ENCODE measurements at regions not wholly inside any gene's neighbourhood (a gene's known extent, or its start where the extent isn't known, plus 50 kb on each side); places are given as distances from the start of the nearest gene placed in this dataset.

DNA sequence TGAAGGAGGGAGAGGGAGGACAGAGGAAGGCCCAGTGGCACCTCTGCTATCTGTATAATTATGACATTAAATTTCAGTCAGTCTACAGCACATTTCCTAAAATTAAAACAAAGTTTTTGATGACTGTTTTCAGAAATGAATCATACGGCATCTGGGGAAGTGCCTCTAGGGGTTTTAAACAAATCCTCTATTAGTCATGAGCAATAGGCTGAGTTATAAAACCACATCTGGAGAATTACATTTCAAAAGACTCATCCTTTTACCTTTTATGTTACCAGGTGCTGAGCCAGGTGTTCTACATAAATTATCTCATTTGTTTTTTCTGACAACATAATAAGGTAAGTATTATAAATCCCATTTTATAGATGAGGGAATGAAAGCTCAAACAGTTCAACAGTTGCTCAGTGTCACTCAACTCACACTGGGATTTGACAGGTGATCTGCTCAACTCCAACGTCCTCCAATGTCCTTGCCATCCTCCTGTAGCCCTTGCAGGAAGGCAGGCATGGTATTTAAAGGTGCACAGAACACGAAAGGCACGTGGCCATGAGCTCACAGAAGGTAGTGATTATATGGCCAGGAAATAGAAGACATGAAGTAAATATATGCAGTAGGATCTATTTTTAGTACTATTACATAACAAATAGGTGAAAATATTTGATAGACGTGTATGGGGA, 184.2 kb upstream of the MAN1A1 start:
- Mint-ChIP-seq H3K27me3 (peaks cover 3 to 4% of the 10 kb centered on the region in 2 donors), H3K9me3 (no peaks in the 10 kb centered on the region), H3K4me1 (ENCODE audit: low read depth in 2 of 2) (peaks cover 0 to 9% of the 10 kb centered on the region in 2 donors), H3K4me3 (no peak overlapping the region), H3K36me3 (no peaks in the 10 kb centered on the region), H3K27ac (no peak overlapping the region)
- no peak for DNase-seq (ENCODE audit: low spot score)
- peak in 1 of 2 donors; percentile 72 for ATAC-seq

DNA sequence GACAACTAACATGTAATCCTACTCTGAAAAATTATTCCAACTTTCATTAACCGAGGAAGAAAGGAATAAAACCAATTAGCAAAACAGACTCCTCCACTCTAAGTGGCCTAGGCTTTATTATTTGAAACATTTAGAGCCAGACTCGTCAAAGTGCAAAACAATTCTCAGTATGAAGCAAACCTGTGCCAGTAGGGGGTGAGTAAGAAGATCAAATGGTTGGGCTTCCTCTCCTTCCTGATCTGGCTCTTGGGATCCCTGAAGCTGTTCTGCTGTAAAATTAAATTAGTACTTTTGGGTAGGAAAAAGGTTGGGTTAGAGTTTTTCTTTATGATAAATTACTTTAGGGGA, 177.6 kb upstream of the MAN1A1 start:
- Mint-ChIP-seq H3K27ac (no peak overlapping the region), H3K27me3 (peaks cover 7 to 11% of the 10 kb centered on the region in 2 donors), H3K9me3 (no peaks in the 10 kb centered on the region), H3K4me3 (no peak overlapping the region), H3K36me3 (no peaks in the 10 kb centered on the region), H3K4me1 (ENCODE audit: low read depth in 2 of 2) (no peaks in the 10 kb centered on the region)
- ATAC-seq (no peak), DNase-seq (ENCODE audit: low spot score) (no peak)

DNA sequence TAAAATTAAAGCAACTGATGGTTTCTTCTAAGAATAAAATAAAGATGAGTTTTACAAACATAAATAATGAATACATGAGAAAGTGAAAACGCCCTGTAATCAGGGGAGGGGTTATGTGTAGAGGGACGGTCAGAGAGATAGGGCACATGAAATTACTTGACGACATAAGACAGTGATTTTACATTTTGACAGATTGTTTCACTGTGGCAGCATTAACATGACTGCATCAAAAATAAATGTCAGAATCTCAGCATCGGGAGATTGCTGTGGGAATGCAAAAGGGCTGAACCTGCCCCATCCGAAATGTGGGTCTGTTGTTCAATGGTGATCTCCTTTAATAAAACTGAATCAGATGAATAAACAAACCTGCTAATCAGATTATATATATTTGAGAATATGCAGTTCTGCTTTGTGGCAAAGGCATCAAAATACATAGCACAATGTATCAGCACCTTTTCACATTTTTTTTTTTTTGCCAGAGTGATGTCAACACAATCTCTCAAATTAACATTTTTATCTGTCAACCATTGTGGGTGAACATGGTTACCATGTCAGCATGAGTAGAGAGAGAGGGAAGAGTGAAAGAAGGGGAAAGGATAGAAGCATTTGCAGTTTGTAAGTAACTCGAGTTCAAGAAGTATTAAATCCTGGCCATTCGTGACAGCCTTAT, 177.1 kb upstream of the MAN1A1 start:
- DNase-seq (ENCODE audit: low spot score) = no peak

DNA sequence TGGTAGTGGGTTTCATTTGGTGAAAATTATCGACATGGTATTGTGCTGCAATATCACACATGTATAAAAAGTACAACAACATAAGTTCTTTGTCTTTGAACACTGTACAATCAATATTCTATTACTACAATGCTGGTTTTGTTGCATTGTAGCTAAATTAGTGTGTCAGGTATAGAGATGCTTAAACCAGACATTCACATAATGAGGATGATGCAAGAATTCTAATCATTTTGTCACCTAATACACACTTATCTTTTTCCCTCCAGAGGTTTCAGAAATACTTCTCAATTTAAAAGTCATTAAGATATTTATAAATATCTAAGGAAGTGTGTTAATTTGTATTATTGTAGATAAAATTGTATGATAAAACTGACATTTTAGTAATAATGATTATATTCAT, 174.8 kb upstream of the MAN1A1 start:
- Mint-ChIP-seq H3K27me3 (peaks cover 7 to 10% of the 10 kb centered on the region in 2 donors), H3K4me3 (no peak overlapping the region), H3K4me1 (ENCODE audit: low read depth in 2 of 2) (no peaks in the 10 kb centered on the region), H3K36me3 (no peaks in the 10 kb centered on the region), H3K27ac (no peak overlapping the region), H3K9me3 (no peaks in the 10 kb centered on the region)
- ATAC-seq = no peak
- no peak for DNase-seq (ENCODE audit: low spot score)

More for the DNA sequence above, 177.1 kb upstream of the MAN1A1 start:
- H3K36me3 Mint-ChIP-seq = no peaks in the 10 kb centered on the region
- no peak overlapping the region for H3K4me3 Mint-ChIP-seq
- peaks cover 7 to 11% of the 10 kb centered on the region in 2 donors for H3K27me3 Mint-ChIP-seq
- no peak for ATAC-seq
- no peaks in the 10 kb centered on the region for H3K9me3 Mint-ChIP-seq
- H3K4me1 Mint-ChIP-seq (ENCODE audit: low read depth in 2 of 2) = no peaks in the 10 kb centered on the region
- H3K27ac Mint-ChIP-seq = no peak overlapping the region

DNA sequence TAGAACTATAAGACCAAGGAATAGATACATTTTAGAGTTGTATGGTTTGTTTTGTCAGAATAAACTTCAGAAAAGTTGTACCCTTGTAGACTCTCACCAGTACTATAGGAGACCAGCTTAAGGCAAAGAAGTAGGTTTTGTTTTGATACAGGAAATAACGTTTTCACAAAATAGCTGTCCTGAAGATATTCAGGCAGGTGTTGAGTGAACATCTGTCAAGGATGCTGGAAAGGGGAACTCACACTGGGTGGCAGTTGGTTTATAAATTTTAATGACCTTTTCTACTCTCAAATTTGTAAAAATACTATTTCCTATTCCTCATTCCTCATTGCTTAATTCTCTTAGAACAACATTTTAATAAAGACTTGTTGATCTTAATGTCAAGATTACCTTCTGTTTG, 174.0 kb upstream of the MAN1A1 start:
- DNase-seq (ENCODE audit: low spot score) (no peak), ATAC-seq (no peak)
- Mint-ChIP-seq H3K9me3 (no peaks in the 10 kb centered on the region), H3K4me1 (ENCODE audit: low read depth in 2 of 2) (no peaks in the 10 kb centered on the region), H3K27me3 (peaks cover 6 to 7% of the 10 kb centered on the region in 2 donors), H3K4me3 (no peak overlapping the region), H3K27ac (no peak overlapping the region), H3K36me3 (no peaks in the 10 kb centered on the region)

DNA sequence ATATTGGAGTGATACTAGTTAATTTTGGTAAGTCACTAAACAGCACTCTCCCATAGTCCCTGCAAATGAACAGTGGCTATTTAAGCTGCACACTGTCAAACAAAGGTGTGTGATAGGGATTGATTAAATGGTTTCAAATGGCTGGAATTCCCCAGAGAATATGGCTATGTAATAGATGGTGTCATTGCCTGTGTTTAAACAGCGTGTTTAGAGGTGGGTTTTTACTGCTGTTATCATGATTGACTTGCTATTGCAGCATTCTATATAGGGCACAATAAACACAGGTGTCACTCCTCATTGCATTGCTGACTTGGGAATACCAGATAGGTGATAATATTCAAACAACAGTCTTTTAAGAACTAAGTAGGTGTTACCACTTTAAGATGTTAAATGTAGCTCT, 171.7 kb upstream of the MAN1A1 start:
- ATAC-seq (no peak), DNase-seq (ENCODE audit: low spot score) (no peak)
- no peaks in the 10 kb centered on the region for H3K9me3 Mint-ChIP-seq
- peaks cover 9 to 10% of the 10 kb centered on the region in 2 donors for H3K27me3 Mint-ChIP-seq
- no peaks in the 10 kb centered on the region for H3K4me1 Mint-ChIP-seq (ENCODE audit: low read depth in 2 of 2)
- H3K4me3 Mint-ChIP-seq = no peak overlapping the region
- H3K36me3 Mint-ChIP-seq = no peaks in the 10 kb centered on the region
- no peak overlapping the region for H3K27ac Mint-ChIP-seq

DNA sequence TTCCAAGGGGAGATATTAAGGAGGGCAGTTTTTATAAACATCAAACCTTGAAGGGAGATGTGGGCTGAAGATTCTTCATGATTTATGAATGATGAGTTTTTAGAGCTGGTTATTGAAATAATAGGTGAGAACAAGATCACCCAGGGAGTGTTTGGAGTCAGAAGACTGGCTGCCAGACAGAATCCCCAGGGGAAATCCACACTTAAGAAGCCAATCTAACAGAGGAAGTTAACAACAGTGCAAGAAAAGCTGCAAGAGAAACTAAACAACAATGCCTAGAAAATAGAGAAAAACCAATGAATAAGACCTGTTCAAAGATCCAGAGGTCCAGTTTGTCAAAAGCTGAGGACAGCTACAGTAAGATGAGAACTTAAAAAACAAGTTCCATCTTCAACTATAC, 167.9 kb upstream of the MAN1A1 start:
- Mint-ChIP-seq H3K27ac (no peak overlapping the region), H3K36me3 (no peaks in the 10 kb centered on the region), H3K27me3 (peaks cover 6 to 10% of the 10 kb centered on the region in 2 donors), H3K4me1 (ENCODE audit: low read depth in 2 of 2) (no peaks in the 10 kb centered on the region), H3K9me3 (no peaks in the 10 kb centered on the region), H3K4me3 (no peak overlapping the region)
- no peak for ATAC-seq
- DNase-seq (ENCODE audit: low spot score) = no peak

DNA sequence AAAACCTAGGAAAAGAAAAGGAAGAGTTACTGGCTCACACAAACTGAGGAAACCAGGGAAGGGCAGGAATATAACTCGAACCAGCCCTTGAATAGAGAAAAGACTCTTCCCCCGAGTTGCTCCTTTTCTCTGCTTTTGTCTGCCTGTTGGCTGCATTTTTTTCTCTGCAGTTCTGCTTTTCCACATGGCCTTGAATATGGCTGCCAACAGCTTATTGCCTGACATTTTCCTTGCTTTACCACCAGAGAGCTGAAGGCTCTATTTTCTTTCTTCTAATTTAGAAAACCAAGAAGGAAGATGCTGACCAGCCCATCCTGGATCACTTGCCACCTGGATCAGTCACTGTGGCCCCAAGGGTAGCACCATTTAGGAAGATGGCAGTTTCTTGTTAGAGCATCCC, 164.8 kb upstream of the MAN1A1 start:
- no peaks in the 10 kb centered on the region for H3K4me1 Mint-ChIP-seq (ENCODE audit: low read depth in 2 of 2)
- peaks cover 6 to 10% of the 10 kb centered on the region in 2 donors for H3K27me3 Mint-ChIP-seq
- H3K36me3 Mint-ChIP-seq = no peaks in the 10 kb centered on the region
- no peaks in the 10 kb centered on the region for H3K9me3 Mint-ChIP-seq
- DNase-seq (ENCODE audit: low spot score) (no peak), ATAC-seq (no peak)
- no peak overlapping the region for H3K4me3 Mint-ChIP-seq
- H3K27ac Mint-ChIP-seq = no peak overlapping the region

DNA sequence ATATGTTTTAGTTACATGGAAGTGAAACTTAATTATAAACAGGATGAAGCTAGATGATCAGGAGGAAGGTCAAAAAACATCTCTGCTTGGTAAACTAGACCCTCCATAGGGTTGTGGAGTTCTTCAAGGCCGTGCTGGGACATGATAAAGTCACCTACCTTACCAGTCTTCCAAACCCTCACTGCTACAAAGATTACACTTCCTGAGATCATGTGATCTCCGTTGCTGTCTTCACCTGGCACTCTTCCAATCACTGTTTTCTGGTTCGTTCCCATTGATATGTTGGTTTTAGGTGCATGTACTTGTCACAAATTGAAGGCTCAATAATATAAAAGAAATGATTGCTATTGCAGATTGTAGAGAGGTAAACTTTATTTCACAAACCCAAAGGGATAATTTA, 161.5 kb upstream of the MAN1A1 start:
- Mint-ChIP-seq H3K27ac (no peak overlapping the region), H3K4me1 (ENCODE audit: low read depth in 2 of 2) (no peaks in the 10 kb centered on the region), H3K9me3 (no peaks in the 10 kb centered on the region), H3K27me3 (no peaks in the 10 kb centered on the region), H3K36me3 (no peaks in the 10 kb centered on the region), H3K4me3 (no peak overlapping the region)
- DNase-seq (ENCODE audit: low spot score) (no peak), ATAC-seq (no peak)

DNA sequence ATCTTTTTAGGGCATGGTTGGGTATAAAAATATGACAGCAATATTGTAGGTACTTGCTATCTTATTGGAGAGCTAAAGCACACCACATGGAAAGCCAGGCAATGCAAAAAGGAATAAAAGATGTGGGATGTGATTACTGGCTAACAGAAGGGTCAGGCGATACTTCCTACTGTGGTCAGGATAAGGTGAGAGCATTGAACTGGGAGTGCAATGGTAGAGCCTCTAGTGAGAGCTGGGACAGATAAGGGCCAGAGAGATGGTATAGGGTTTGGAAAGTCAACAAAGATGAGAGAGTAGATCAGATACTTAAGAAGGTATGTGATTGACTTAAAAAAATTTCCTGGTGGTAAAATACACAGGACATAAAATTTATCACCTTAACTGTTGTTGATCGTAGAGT, 160.7 kb upstream of the MAN1A1 start:
- no peaks in the 10 kb centered on the region for H3K4me1 Mint-ChIP-seq (ENCODE audit: low read depth in 2 of 2)
- H3K9me3 Mint-ChIP-seq = no peaks in the 10 kb centered on the region
- no peak for DNase-seq (ENCODE audit: low spot score)
- ATAC-seq = no peak
- no peaks in the 10 kb centered on the region for H3K27me3 Mint-ChIP-seq
- H3K36me3 Mint-ChIP-seq = no peaks in the 10 kb centered on the region
- no peak overlapping the region for H3K4me3 Mint-ChIP-seq
- no peak overlapping the region for H3K27ac Mint-ChIP-seq

DNA sequence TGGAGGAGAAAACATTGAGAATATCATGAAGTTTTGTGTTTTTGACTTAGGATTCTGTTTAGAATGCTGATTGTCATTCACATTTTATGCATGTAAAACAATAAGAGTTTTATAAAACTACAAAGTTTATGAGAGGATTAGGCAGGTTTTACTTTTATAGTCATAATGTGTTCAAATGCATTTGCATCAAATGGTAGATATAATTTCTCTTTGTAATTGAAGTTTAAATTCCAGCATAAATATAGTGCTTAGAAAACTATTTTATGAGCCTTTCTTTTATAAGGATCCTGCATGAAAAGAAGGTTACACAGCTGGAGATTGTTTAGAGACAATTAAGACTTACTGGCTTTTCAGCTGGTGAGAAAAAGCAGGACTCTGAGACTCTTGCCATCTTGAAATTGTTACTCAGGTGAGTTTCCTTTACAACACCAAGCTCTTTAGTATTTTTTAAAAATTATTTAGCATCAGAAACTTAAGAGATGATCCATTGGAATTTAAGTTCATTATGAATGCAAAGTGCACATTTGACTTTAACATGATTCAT, 157.1 kb upstream of the MAN1A1 start:
- H3K4me1 Mint-ChIP-seq (ENCODE audit: low read depth in 2 of 2) = no peaks in the 10 kb centered on the region
- DNase-seq (ENCODE audit: low spot score) (no peak), ATAC-seq (no peak)
- no peak overlapping the region for H3K27ac Mint-ChIP-seq
- H3K27me3 Mint-ChIP-seq = no peaks in the 10 kb centered on the region
- H3K36me3 Mint-ChIP-seq = no peaks in the 10 kb centered on the region
- no peak overlapping the region for H3K4me3 Mint-ChIP-seq
- no peaks in the 10 kb centered on the region for H3K9me3 Mint-ChIP-seq

DNA sequence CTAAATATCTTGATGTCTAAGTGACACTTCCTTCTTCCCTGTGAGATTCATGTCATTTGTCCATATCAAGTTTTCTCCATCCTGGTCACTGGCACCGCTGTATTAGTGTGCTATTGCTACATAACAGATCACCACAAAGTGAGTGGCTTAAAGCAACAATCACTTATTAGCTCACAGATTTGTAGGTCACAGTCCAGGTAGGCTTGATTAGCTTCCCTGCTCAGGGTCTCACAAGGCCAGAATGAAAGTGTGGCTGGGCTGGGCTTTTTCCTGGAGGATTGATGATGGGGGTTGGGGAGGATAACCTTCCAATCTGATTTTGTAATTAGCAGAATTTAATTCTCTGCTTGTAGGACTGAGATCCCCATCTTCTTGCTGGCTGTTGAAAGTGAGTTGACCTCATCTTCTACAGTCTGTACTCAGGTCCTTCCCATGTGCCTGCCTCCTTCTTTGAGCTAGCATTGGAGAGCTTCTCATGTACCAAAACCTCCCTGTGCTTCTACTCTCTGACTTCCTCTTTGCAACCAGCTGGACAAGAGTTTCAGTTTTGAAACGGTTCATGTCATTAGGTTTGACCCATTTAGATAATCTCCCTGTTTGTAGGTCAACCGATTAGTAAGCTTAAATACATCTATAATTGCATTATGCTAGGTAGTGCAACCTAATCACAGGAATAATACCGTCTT, 152.4 kb upstream of the MAN1A1 start:
- no peaks in the 10 kb centered on the region for H3K9me3 Mint-ChIP-seq
- no peaks in the 10 kb centered on the region for H3K4me1 Mint-ChIP-seq (ENCODE audit: low read depth in 2 of 2)
- H3K36me3 Mint-ChIP-seq = no peaks in the 10 kb centered on the region
- DNase-seq (ENCODE audit: low spot score) (no peak), ATAC-seq (no peak)
- H3K4me3 Mint-ChIP-seq = no peak overlapping the region
- H3K27ac Mint-ChIP-seq = no peak overlapping the region
- H3K27me3 Mint-ChIP-seq = peaks cover 0 to 7% of the 10 kb centered on the region in 2 donors

DNA sequence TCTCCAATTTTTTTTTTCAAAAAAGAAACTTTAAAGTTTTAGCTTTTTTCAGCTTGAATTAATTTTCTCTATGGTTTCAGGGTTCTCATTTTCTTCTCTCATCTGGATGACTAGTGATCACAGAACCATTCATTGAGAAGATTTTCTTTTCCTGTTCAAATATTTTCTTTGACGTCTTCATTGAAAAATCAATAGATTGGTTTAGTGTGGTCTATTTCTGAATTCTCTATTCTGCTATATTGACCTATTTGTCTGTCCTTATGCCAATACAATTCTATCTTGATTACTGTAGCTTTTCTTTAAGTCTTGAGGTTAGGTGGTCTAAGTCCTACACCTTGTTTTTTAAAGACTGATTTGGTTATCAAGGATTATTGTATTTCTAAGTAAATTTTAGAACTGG, 150.2 kb upstream of the MAN1A1 start:
- no peaks in the 10 kb centered on the region for H3K4me1 Mint-ChIP-seq (ENCODE audit: low read depth in 2 of 2)
- ATAC-seq = no peak

More for the DNA sequence above, 150.2 kb upstream of the MAN1A1 start:
- Mint-ChIP-seq H3K4me3 (no peak overlapping the region), H3K27me3 (peaks cover 0 to 7% of the 10 kb centered on the region in 2 donors), H3K36me3 (no peaks in the 10 kb centered on the region), H3K27ac (no peak overlapping the region), H3K9me3 (no peaks in the 10 kb centered on the region)
- DNase-seq (ENCODE audit: low spot score) = no peak

All from natural killer cell treated with Interleukin-12 subunit alpha and Interleukin-12 subunit beta and Interleukin-15 and Interleukin-18, amount 100 ng/mL, for 72 hours (primary cell).